GM23338 (cell line): ENCODE measurements at regions not wholly inside any gene's neighbourhood (a gene's known extent, or its start where the extent isn't known, plus 50 kb on each side); places are given as distances from the start of the nearest gene placed in this dataset.

Experiments
- ATAC-seq: fragments of 200-7000 bp; cut with Tn5 transposase; 3 replicates; pipeline ENCODE4 v1.9.1; 2020
- DNase-seq: peaks from one replicate; pipeline ENCODE4 v3.0.0-alpha.2; 2015; ENCODE audit warnings: low spot score
- H2AFZ ChIP-seq: fragments of 200-600 bp; sonication (generic); 2 replicates; pipeline ENCODE4 v1.8.0; 2016; ENCODE audit warnings: antibody characterized with exemption, mild to moderate bottlenecking, moderate library complexity
- H3F3A ChIP-seq: fragments of 200-600 bp; sonication (generic); replicated peaks from 2 replicates; pipeline ENCODE4 v1.8.0; 2017; ENCODE audit warnings: antibody characterized with exemption, mixed run types, low read depth
- H3K27ac ChIP-seq: fragments of 200-600 bp; sonication (generic); 2 replicates; pipeline ENCODE4 v1.6.1; 2016; ENCODE audit warnings: low read depth
- H3K27me3 ChIP-seq: fragments of 200-600 bp; sonication (generic); 2 replicates; pipeline ENCODE4 v1.8.0; 2016; ENCODE audit warnings: mild to moderate bottlenecking, mixed run types, moderate library complexity; ENCODE audit not compliant: insufficient read depth
- H3K36me3 ChIP-seq: fragments of 200-600 bp; sonication (generic); 2 replicates; pipeline ENCODE4 v1.8.0; 2016; ENCODE audit warnings: mild to moderate bottlenecking; ENCODE audit not compliant: insufficient read depth
- H3K4me1 ChIP-seq: fragments of 200-600 bp; sonication (generic); 2 replicates; pipeline ENCODE4 v1.8.0; 2016; ENCODE audit warnings: mild to moderate bottlenecking, moderate library complexity; ENCODE audit not compliant: insufficient read depth
- H3K4me2 ChIP-seq: fragments of 200-600 bp; sonication (generic); 2 replicates; pipeline ENCODE4 v1.7.1; 2017; ENCODE audit warnings: mixed run types
- H3K4me3 ChIP-seq: fragments of 200-600 bp; sonication (generic); 2 replicates; pipeline ENCODE4 v1.6.1; 2016; ENCODE audit warnings: mixed run types
- H3K79me2 ChIP-seq: fragments of 200-600 bp; sonication (generic); replicated peaks from 2 replicates; pipeline ENCODE4 v1.8.0; 2017; ENCODE audit warnings: mild to moderate bottlenecking; ENCODE audit not compliant: insufficient read depth
- H3K9me2 ChIP-seq: fragments of 200-600 bp; sonication (generic); 2 replicates; pipeline ENCODE4 v1.8.0; 2017; ENCODE audit not compliant: insufficient read depth
- H4K20me1 ChIP-seq: fragments of 200-600 bp; sonication (generic); replicated peaks from 2 replicates; pipeline ENCODE4 v1.8.0; 2017; ENCODE audit warnings: mild to moderate bottlenecking; ENCODE audit not compliant: insufficient read depth
- H3K27ac Mint-ChIP-seq: 2 replicates; pipeline ENCODE4 v1.8.0; 2020; ENCODE audit warnings: inconsistent platforms, mild to moderate bottlenecking, moderate library complexity, mixed read lengths
- H3K27me3 Mint-ChIP-seq: 3 replicates; pipeline ENCODE4 v1.8.0; 2022; ENCODE audit warnings: low read depth, mild to moderate bottlenecking, moderate library complexity, mixed read lengths, inconsistent platforms; ENCODE audit not compliant: insufficient read depth, poor library complexity
- H3K36me3 Mint-ChIP-seq: 3 replicates; pipeline ENCODE4 v1.8.0; 2021; ENCODE audit warnings: low read depth, mild to moderate bottlenecking, inconsistent platforms, moderate library complexity, mixed read lengths
- H3K4me1 Mint-ChIP-seq: 3 replicates; pipeline ENCODE4 v1.8.0; 2020; ENCODE audit warnings: mild to moderate bottlenecking, inconsistent platforms, mixed read lengths
- H3K4me3 Mint-ChIP-seq: 3 replicates; pipeline ENCODE4 v1.8.0; 2021; ENCODE audit warnings: moderate library complexity, mild to moderate bottlenecking, inconsistent platforms, mixed read lengths
- H3K9me3 Mint-ChIP-seq: 3 replicates; pipeline ENCODE4 v1.8.0; 2020; ENCODE audit warnings: moderate library complexity, mild to moderate bottlenecking, inconsistent platforms, mixed read lengths
- CREB1 ChIP-seq: fragments of 250-450 bp; sonication (Bioruptor Pico); IDR thresholded peaks from 2 replicates; pipeline ENCODE4 v1.5.0; 2020; ENCODE audit warnings: low read depth, mild to moderate bottlenecking, moderate library complexity
- CTCF ChIP-seq, 2 experiments: fragments of 200-600 bp in 1 of 2; sonication (generic) in 1 of 2; conservative IDR thresholded peaks; 2 replicates each; pipeline versions ENCODE4 v1.5.1 to v1.6.1; 2016 to 2017; ENCODE audit warnings: antibody characterized with exemption in 2 of 2, low read depth in 2 of 2, mild to moderate bottlenecking in 2 of 2, moderate library complexity in 1 of 2
- EZH2 ChIP-seq: fragments of 200-600 bp; sonication (generic); IDR thresholded peaks from one replicate; pipeline ENCODE4 v1.8.0; 2017; ENCODE audit warnings: antibody characterized with exemption, mild to moderate bottlenecking, low read depth; ENCODE audit not compliant: unreplicated experiment
- EZH2phosphoT487 ChIP-seq: fragments of 200-600 bp; sonication (generic); IDR thresholded peaks from one replicate; pipeline ENCODE4 v1.8.1; 2018; ENCODE audit warnings: antibody characterized with exemption; ENCODE audit not compliant: unreplicated experiment
- JUNB ChIP-seq: IDR thresholded peaks from one replicate; pipeline ENCODE4 v1.6.1; 2016; ENCODE audit warnings: antibody characterized with exemption; ENCODE audit not compliant: unreplicated experiment
- NANOG ChIP-seq: IDR thresholded peaks from 2 replicates; pipeline ENCODE4 v1.6.1; 2016; ENCODE audit warnings: antibody characterized with exemption, borderline replicate concordance
- POLR2AphosphoS5 ChIP-seq: IDR thresholded peaks from 2 replicates; pipeline ENCODE4 v1.6.1; 2016; ENCODE audit warnings: antibody characterized with exemption, low read depth
- STAT1 ChIP-seq: IDR thresholded peaks from one replicate; pipeline ENCODE4 v1.6.1; 2016; ENCODE audit warnings: antibody characterized with exemption; ENCODE audit not compliant: unreplicated experiment
- ZNF114 ChIP-seq: fragments of 250-450 bp; sonication (Bioruptor Pico); IDR thresholded peaks from 2 replicates; pipeline ENCODE4 v1.5.0; 2020; ENCODE audit warnings: mild to moderate bottlenecking, moderate library complexity
- ZNF331 ChIP-seq: fragments of 250-450 bp; sonication (Bioruptor Pico); IDR thresholded peaks from 2 replicates; pipeline ENCODE4 v1.5.0; 2020; ENCODE audit warnings: low read depth, mild to moderate bottlenecking, moderate library complexity
- TF ChIP-seq, protein P1 (sequence below): IDR thresholded peaks from one replicate; pipeline ENCODE4 v1.6.1; 2018; ENCODE audit warnings: antibody characterized with exemption; ENCODE audit not compliant: unreplicated experiment
- TF ChIP-seq, protein P2 (sequence below): IDR thresholded peaks from 2 replicates; pipeline ENCODE4 v1.6.1; 2016; ENCODE audit warnings: antibody characterized with exemption

DNA sequence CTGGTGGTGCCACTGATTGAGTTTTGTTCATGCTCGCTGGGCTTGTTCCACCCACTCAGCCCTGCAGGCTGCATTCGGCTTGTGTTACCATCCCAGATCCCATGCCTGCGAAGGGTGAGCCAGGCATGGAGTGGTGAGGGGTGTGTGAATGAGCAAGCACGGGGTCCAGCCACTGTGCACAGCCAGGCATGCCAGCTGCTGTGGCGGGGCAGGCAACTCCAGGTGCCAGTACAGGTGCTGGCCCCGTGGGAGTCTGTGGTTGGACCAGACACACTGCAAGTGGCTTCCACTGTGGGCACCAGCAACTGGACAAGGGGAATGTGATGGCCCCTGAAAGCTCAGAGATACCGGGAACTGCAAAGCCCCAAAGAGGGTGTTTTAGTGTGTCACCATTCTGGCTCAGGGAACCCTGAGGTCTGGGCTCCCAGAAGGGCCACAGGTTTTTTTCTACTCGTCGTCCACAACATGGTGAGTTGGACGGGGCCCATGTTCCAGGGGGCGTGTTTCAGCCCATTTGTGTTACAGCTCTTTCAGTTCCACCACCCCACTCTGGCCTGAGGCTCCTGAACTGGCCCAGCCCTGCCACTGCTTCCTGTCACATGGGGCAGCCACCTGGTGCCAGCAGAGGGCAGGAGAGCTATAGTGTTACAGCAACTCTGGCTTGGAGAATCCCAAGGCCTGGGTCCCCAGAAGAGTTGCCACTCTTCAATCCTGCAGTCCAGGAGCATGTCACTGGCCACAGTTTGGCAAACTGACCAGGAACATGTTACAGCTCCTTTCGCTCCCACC lies 217.0 kb upstream of the OBI1 start:
- Histone ChIP-seq H4K20me1 (no peaks in the 10 kb centered on the region), H3K27me3 (no peaks in the 10 kb centered on the region), H3K36me3 (no peaks in the 10 kb centered on the region), H2AFZ (0 out of 2 replicates have a peak overlapping the region, but pooled peaks have one; percentile 7), H3F3A (no peaks in the 10 kb centered on the region), H3K4me1 (no peaks in the 10 kb centered on the region), H3K27ac (no peak overlapping the region), H3K4me2 (no peak overlapping the region), H3K79me2 (no peaks in the 10 kb centered on the region), H3K9me2 (no peaks in the 10 kb centered on the region), H3K4me3 (no peak overlapping the region)
- ATAC-seq (peak; percentile 96), DNase-seq (peak; percentile 67)
- H3K4me1 Mint-ChIP-seq: no peaks in the 10 kb centered on the region
- no peaks in the 10 kb centered on the region for H3K9me3 Mint-ChIP-seq
- H3K36me3 Mint-ChIP-seq: no peaks in the 10 kb centered on the region
- no peak overlapping the region for H3K4me3 Mint-ChIP-seq
- peaks cover 2% of the 10 kb centered on the region for H3K27me3 Mint-ChIP-seq
- no peak overlapping the region for H3K27ac Mint-ChIP-seq
- TF ChIP-seq STAT1 (no peak), POLR2AphosphoS5 (no peak), ZNF331 (no peak), NANOG (no peak), CTCF (conservative IDR thresholded peaks at IDR 0.05; ENCODE audit: low read depth in 2 of 2) (peak; percentile 56 to 83), ZNF114 (CRISPR knock-in tag) (no peak), EZH2 (no peak), JUNB (no peak)
- TF ChIP-seq, protein P1, sequence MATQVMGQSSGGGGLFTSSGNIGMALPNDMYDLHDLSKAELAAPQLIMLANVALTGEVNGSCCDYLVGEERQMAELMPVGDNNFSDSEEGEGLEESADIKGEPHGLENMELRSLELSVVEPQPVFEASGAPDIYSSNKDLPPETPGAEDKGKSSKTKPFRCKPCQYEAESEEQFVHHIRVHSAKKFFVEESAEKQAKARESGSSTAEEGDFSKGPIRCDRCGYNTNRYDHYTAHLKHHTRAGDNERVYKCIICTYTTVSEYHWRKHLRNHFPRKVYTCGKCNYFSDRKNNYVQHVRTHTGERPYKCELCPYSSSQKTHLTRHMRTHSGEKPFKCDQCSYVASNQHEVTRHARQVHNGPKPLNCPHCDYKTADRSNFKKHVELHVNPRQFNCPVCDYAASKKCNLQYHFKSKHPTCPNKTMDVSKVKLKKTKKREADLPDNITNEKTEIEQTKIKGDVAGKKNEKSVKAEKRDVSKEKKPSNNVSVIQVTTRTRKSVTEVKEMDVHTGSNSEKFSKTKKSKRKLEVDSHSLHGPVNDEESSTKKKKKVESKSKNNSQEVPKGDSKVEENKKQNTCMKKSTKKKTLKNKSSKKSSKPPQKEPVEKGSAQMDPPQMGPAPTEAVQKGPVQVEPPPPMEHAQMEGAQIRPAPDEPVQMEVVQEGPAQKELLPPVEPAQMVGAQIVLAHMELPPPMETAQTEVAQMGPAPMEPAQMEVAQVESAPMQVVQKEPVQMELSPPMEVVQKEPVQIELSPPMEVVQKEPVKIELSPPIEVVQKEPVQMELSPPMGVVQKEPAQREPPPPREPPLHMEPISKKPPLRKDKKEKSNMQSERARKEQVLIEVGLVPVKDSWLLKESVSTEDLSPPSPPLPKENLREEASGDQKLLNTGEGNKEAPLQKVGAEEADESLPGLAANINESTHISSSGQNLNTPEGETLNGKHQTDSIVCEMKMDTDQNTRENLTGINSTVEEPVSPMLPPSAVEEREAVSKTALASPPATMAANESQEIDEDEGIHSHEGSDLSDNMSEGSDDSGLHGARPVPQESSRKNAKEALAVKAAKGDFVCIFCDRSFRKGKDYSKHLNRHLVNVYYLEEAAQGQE: no peak

GRCh38 chr13:78868991-78869390 lies 210.0 kb upstream of the OBI1 start:
- no peaks in the 10 kb centered on the region for H3K4me1 Mint-ChIP-seq
- TF ChIP-seq, protein P2, sequence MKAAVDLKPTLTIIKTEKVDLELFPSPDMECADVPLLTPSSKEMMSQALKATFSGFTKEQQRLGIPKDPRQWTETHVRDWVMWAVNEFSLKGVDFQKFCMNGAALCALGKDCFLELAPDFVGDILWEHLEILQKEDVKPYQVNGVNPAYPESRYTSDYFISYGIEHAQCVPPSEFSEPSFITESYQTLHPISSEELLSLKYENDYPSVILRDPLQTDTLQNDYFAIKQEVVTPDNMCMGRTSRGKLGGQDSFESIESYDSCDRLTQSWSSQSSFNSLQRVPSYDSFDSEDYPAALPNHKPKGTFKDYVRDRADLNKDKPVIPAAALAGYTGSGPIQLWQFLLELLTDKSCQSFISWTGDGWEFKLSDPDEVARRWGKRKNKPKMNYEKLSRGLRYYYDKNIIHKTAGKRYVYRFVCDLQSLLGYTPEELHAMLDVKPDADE: no peak
- TF ChIP-seq POLR2AphosphoS5: no peak
- TF ChIP-seq ZNF331: no peak
- no peak for TF ChIP-seq CREB1 (CRISPR knock-in tag)
- no peak for TF ChIP-seq EZH2phosphoT487
- no peak for TF ChIP-seq CTCF (conservative IDR thresholded peaks at IDR 0.05; ENCODE audit: low read depth in 2 of 2)
- no peak for TF ChIP-seq NANOG

More at GRCh38 chr13:78868991-78869390, 210.0 kb upstream of the OBI1 start:
- ATAC-seq: no peak
- Histone ChIP-seq H3K4me2 (no peak overlapping the region), H3F3A (no peaks in the 10 kb centered on the region), H3K4me3 (no peak overlapping the region), H3K36me3 (0 out of 2 replicates have a peak, but pooled peaks cover 2% of the 10 kb centered on the region), H3K27ac (no peak overlapping the region), H3K79me2 (no peaks in the 10 kb centered on the region), H2AFZ (no peak overlapping the region), H3K27me3 (no peaks in the 10 kb centered on the region), H3K9me2 (0 out of 2 replicates have a peak, but pooled peaks cover 4% of the 10 kb centered on the region), H3K4me1 (no peaks in the 10 kb centered on the region), H4K20me1 (no peaks in the 10 kb centered on the region)
- Mint-ChIP-seq H3K36me3 (no peaks in the 10 kb centered on the region), H3K9me3 (peaks cover 10% of the 10 kb centered on the region; the same call in 2 of the 3 replicates), H3K27me3 (peaks cover 1% of the 10 kb centered on the region), H3K27ac (no peak overlapping the region), H3K4me3 (no peak overlapping the region)
- DNase-seq: no peak
